ENCODE measurements at regions not wholly inside any gene's neighbourhood (a gene's known extent, or its start where the extent isn't known, plus 50 kb on each side); places are given as distances from the start of the nearest gene placed in this dataset.

GRCh38 chr5:13278148-13278547 lies 666.3 kb downstream of the DNAH5 start:
- no peak overlapping the region for H2AK5ac ChIP-seq (ENCODE audit: low read length, severe bottlenecking)
- H3K23ac ChIP-seq (ENCODE audit: low read length in 2 of 2) = no peak overlapping the region
- H3K4me2 ChIP-seq (ENCODE audit: low read length, poor library complexity, severe bottlenecking) = no peak overlapping the region
- H2BK120ac ChIP-seq (ENCODE audit: low read depth, low read length) = no peak overlapping the region
- H3K18ac ChIP-seq (ENCODE audit: low read depth in 1 of 2, low read length in 2 of 2) = no peak overlapping the region
- DNase-seq = no peak
- no peak overlapping the region for H2BK12ac ChIP-seq (ENCODE audit: low read length in 2 of 2)
- no peak overlapping the region for H2BK15ac ChIP-seq (ENCODE audit: low read depth, poor library complexity, severe bottlenecking)
- no peak overlapping the region for H4K91ac ChIP-seq (ENCODE audit: low read length)
- no peak overlapping the region for H3K14ac ChIP-seq (ENCODE audit: low read length in 2 of 2)
- H3K4me3 ChIP-seq (ENCODE audit: insufficient read depth in 1 of 2, low read depth in 1 of 2, low read length in 2 of 2) = no peak overlapping the region
- no peak overlapping the region for H4K8ac ChIP-seq (ENCODE audit: low read length)
- no peak overlapping the region for H3K27ac ChIP-seq (ENCODE audit: low read length, poor library complexity, severe bottlenecking)
- H3K79me1 ChIP-seq (replicated peaks; ENCODE audit: low read length, poor library complexity, severe bottlenecking) = no peaks in the 10 kb centered on the region
- WGBS = 36% methylated on average over 1 of the region's 2 CpGs
- no peak overlapping the region for H2AFZ ChIP-seq (ENCODE audit: low read depth, low read length)
- H3K4ac ChIP-seq (ENCODE audit: low read depth in 1 of 2, low read length in 2 of 2) = no peak overlapping the region
- H3K9me3 ChIP-seq (ENCODE audit: control insufficient read depth, low read length) = peaks cover 4% of the 10 kb centered on the region
- H2BK5ac ChIP-seq (ENCODE audit: low read depth, low read length, poor library complexity, severe bottlenecking) = no peak overlapping the region
- no peaks in the 10 kb centered on the region for H3K4me1 ChIP-seq (ENCODE audit: control insufficient read depth, insufficient read depth, low read depth, low read length)
- no peaks in the 10 kb centered on the region for H3K27me3 ChIP-seq (ENCODE audit: control insufficient read depth in 1 of 2, insufficient read depth in 1 of 2, low read length in 2 of 2)
- no peaks in the 10 kb centered on the region for H3K36me3 ChIP-seq (ENCODE audit: control insufficient read depth in 1 of 2, insufficient read depth in 2 of 2, low read depth in 1 of 2, low read length in 2 of 2)
- H3K9ac ChIP-seq (ENCODE audit: low read length) = no peak overlapping the region

DNA sequence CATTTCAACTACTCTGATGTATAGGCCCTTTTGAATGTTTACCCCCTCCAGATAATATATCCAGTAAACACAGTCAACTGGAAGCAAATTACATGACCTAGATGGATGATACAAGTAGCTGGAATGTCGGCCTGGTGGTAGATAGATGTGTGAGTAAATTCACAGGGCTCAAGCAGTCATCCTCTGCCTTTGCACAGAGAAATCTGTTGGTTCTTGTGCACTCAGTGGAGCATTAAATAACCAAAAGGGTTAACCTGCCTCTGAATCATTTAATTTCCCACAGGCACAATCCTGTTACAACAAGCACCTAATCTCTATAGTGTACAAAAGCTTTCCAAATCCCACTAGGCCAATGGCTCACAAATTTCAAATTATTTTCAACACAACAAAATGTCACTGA lies 668.3 kb downstream of the DNAH5 start:
- H3K9me3 ChIP-seq (ENCODE audit: control insufficient read depth, low read length) = peaks cover 4% of the 10 kb centered on the region
- H3K79me1 ChIP-seq (replicated peaks; ENCODE audit: low read length, poor library complexity, severe bottlenecking) = no peaks in the 10 kb centered on the region
- H3K27me3 ChIP-seq (ENCODE audit: control insufficient read depth in 1 of 2, insufficient read depth in 1 of 2, low read length in 2 of 2) = no peaks in the 10 kb centered on the region
- H2AFZ ChIP-seq (ENCODE audit: low read depth, low read length) = no peak overlapping the region
- H2BK5ac ChIP-seq (ENCODE audit: low read depth, low read length, poor library complexity, severe bottlenecking) = no peak overlapping the region
- H3K14ac ChIP-seq (ENCODE audit: low read length in 2 of 2) = no peak overlapping the region
- no peaks in the 10 kb centered on the region for H3K4me1 ChIP-seq (ENCODE audit: control insufficient read depth, insufficient read depth, low read depth, low read length)
- H3K4me3 ChIP-seq (ENCODE audit: insufficient read depth in 1 of 2, low read depth in 1 of 2, low read length in 2 of 2) = no peak overlapping the region
- no peak overlapping the region for H3K18ac ChIP-seq (ENCODE audit: low read depth in 1 of 2, low read length in 2 of 2)
- H3K23ac ChIP-seq (ENCODE audit: low read length in 2 of 2) = no peak overlapping the region
- no peak for DNase-seq
- no peaks in the 10 kb centered on the region for H3K36me3 ChIP-seq (ENCODE audit: control insufficient read depth in 1 of 2, insufficient read depth in 2 of 2, low read depth in 1 of 2, low read length in 2 of 2)
- no peak overlapping the region for H3K9ac ChIP-seq (ENCODE audit: low read length)
- no peak overlapping the region for H3K4me2 ChIP-seq (ENCODE audit: low read length, poor library complexity, severe bottlenecking)
- no peak overlapping the region for H2BK15ac ChIP-seq (ENCODE audit: low read depth, poor library complexity, severe bottlenecking)
- no peak overlapping the region for H3K4ac ChIP-seq (ENCODE audit: low read depth in 1 of 2, low read length in 2 of 2)
- no peak overlapping the region for H4K91ac ChIP-seq (ENCODE audit: low read length)
- H2BK120ac ChIP-seq (ENCODE audit: low read depth, low read length) = no peak overlapping the region
- no peak overlapping the region for H2AK5ac ChIP-seq (ENCODE audit: low read length, severe bottlenecking)
- no peak overlapping the region for H4K8ac ChIP-seq (ENCODE audit: low read length)
- H2BK12ac ChIP-seq (ENCODE audit: low read length in 2 of 2) = no peak overlapping the region
- H3K27ac ChIP-seq (ENCODE audit: low read length, poor library complexity, severe bottlenecking) = no peak overlapping the region
- WGBS = no CpG with 5 or more reads among the region's 1 CpG

DNA sequence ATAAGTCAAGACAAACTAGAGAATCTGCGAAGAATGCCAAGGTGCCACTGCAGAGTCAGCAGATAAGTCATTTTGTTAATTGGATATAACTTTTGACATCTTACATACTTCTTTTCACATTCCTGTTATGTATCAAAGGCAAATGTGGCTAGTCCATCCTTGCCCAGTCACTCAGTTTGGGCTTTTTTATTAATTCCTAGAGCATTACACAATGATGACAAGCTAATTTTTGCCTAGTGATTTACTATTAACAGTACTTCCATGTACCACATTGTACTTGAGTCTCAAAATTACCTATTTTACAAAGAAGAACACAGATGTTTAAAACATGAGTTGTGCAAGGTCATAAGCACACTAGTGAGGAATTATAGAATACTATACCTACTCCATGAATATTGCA lies 680.8 kb downstream of the DNAH5 start:
- H2BK5ac ChIP-seq (ENCODE audit: low read depth, low read length, poor library complexity, severe bottlenecking) = no peak overlapping the region
- no peak overlapping the region for H3K23ac ChIP-seq (ENCODE audit: low read length in 2 of 2)
- no peaks in the 10 kb centered on the region for H3K36me3 ChIP-seq (ENCODE audit: control insufficient read depth in 1 of 2, insufficient read depth in 2 of 2, low read depth in 1 of 2, low read length in 2 of 2)
- no peaks in the 10 kb centered on the region for H3K4me1 ChIP-seq (ENCODE audit: control insufficient read depth, insufficient read depth, low read depth, low read length)
- no peak for DNase-seq
- H3K4me2 ChIP-seq (ENCODE audit: low read length, poor library complexity, severe bottlenecking) = no peak overlapping the region
- H4K91ac ChIP-seq (ENCODE audit: low read length) = no peak overlapping the region
- no peak overlapping the region for H3K14ac ChIP-seq (ENCODE audit: low read length in 2 of 2)
- no peak overlapping the region for H3K4me3 ChIP-seq (ENCODE audit: insufficient read depth in 1 of 2, low read depth in 1 of 2, low read length in 2 of 2)
- no CpG with 5 or more reads among the region's 1 CpG for WGBS
- H2BK12ac ChIP-seq (ENCODE audit: low read length in 2 of 2) = no peak overlapping the region
- H3K9me3 ChIP-seq (ENCODE audit: control insufficient read depth, low read length) = no peaks in the 10 kb centered on the region
- no peak overlapping the region for H3K4ac ChIP-seq (ENCODE audit: low read depth in 1 of 2, low read length in 2 of 2)
- H3K79me1 ChIP-seq (replicated peaks; ENCODE audit: low read length, poor library complexity, severe bottlenecking) = no peaks in the 10 kb centered on the region
- no peak overlapping the region for H2BK120ac ChIP-seq (ENCODE audit: low read depth, low read length)
- H3K27ac ChIP-seq (ENCODE audit: low read length, poor library complexity, severe bottlenecking) = no peak overlapping the region
- no peak overlapping the region for H3K9ac ChIP-seq (ENCODE audit: low read length)
- no peak overlapping the region for H3K18ac ChIP-seq (ENCODE audit: low read depth in 1 of 2, low read length in 2 of 2)
- H2AK5ac ChIP-seq (ENCODE audit: low read length, severe bottlenecking) = no peak overlapping the region
- no peaks in the 10 kb centered on the region for H3K27me3 ChIP-seq (ENCODE audit: control insufficient read depth in 1 of 2, insufficient read depth in 1 of 2, low read length in 2 of 2)
- no peak overlapping the region for H2AFZ ChIP-seq (ENCODE audit: low read depth, low read length)
- H4K8ac ChIP-seq (ENCODE audit: low read length) = no peak overlapping the region
- H2BK15ac ChIP-seq (ENCODE audit: low read depth, poor library complexity, severe bottlenecking) = no peak overlapping the region

DNA sequence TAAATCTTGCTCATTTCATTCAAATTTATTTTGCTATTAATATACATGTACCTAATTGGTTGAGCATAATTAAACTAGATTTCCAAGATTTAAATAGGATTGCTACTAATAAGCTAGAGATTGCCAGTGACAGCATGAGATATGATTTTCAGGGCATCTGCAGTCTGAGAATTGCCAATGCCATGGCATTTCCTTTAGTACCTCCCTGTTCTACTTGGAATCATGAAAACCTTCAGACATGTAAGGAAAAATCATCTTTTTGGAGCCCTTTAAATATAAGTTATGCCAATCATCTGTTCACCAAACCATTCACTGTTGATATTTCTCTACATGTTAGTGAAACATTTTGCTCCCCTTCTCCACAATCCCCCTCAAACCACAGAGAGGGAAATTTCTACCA lies 691.4 kb downstream of the DNAH5 start:
- no peak overlapping the region for H3K14ac ChIP-seq (ENCODE audit: low read length in 2 of 2)
- H3K9ac ChIP-seq (ENCODE audit: low read length) = no peak overlapping the region
- H3K4me2 ChIP-seq (ENCODE audit: low read length, poor library complexity, severe bottlenecking) = no peak overlapping the region
- no peak overlapping the region for H2AK5ac ChIP-seq (ENCODE audit: low read length, severe bottlenecking)
- H3K27ac ChIP-seq (ENCODE audit: low read length, poor library complexity, severe bottlenecking) = no peak overlapping the region
- no peak overlapping the region for H3K4ac ChIP-seq (ENCODE audit: low read depth in 1 of 2, low read length in 2 of 2)
- H3K79me1 ChIP-seq (replicated peaks; ENCODE audit: low read length, poor library complexity, severe bottlenecking) = no peaks in the 10 kb centered on the region
- no peaks in the 10 kb centered on the region for H3K27me3 ChIP-seq (ENCODE audit: control insufficient read depth in 1 of 2, insufficient read depth in 1 of 2, low read length in 2 of 2)
- no peak overlapping the region for H4K91ac ChIP-seq (ENCODE audit: low read length)
- no peak overlapping the region for H2AFZ ChIP-seq (ENCODE audit: low read depth, low read length)
- no peak overlapping the region for H4K8ac ChIP-seq (ENCODE audit: low read length)
- H3K36me3 ChIP-seq (ENCODE audit: control insufficient read depth in 1 of 2, insufficient read depth in 2 of 2, low read depth in 1 of 2, low read length in 2 of 2) = no peaks in the 10 kb centered on the region
- H2BK15ac ChIP-seq (ENCODE audit: low read depth, poor library complexity, severe bottlenecking) = no peak overlapping the region
- no peak overlapping the region for H3K18ac ChIP-seq (ENCODE audit: low read depth in 1 of 2, low read length in 2 of 2)
- no peak overlapping the region for H2BK120ac ChIP-seq (ENCODE audit: low read depth, low read length)
- H3K23ac ChIP-seq (ENCODE audit: low read length in 2 of 2) = no peak overlapping the region
- DNase-seq = no peak
- H3K4me3 ChIP-seq (ENCODE audit: insufficient read depth in 1 of 2, low read depth in 1 of 2, low read length in 2 of 2) = no peak overlapping the region
- no peak overlapping the region for H2BK5ac ChIP-seq (ENCODE audit: low read depth, low read length, poor library complexity, severe bottlenecking)
- no peak overlapping the region for H2BK12ac ChIP-seq (ENCODE audit: low read length in 2 of 2)
- H3K9me3 ChIP-seq (ENCODE audit: control insufficient read depth, low read length) = no peaks in the 10 kb centered on the region
- no peaks in the 10 kb centered on the region for H3K4me1 ChIP-seq (ENCODE audit: control insufficient read depth, insufficient read depth, low read depth, low read length)

All from mesenchymal stem cell (in vitro differentiated cells and primary cell).